Adrenal gland (tissue), 9 donors: ENCODE measurements at regions not wholly inside any gene's neighbourhood (a gene's known extent, or its start where the extent isn't known, plus 50 kb on each side); places are given as distances from the start of the nearest gene placed in this dataset.

ENCODE experiments used
- DNase-seq, 7 donors: peaks; one replicate each; pipeline ENCODE4 v3.0.0-alpha.2; 2019 to 2020
- H3K27ac ChIP-seq, 5 donors: fragments of 200-600 bp; sonication (generic) in 4 of 5; 1 replicate in 3 of 5; 2 replicates in 2 of 5; pipeline versions ENCODE4 v1.5.1 to v1.8.0; 2016 to 2020; ENCODE audit warnings: mild to moderate bottlenecking in 1 of 5
- H3K27me3 ChIP-seq: fragments of 200-600 bp; 2 replicates; pipeline ENCODE4 v1.8.0; 2021
- H3K36me3 ChIP-seq, 2 donors: fragments of 200-600 bp; replicated peaks in 1 of 2; 1 replicate in 1 of 2; 2 replicates in 1 of 2; pipeline versions ENCODE4 v1.5.1 to v1.8.0; 2018 to 2022
- H3K4me1 ChIP-seq, 2 donors: fragments of 200-600 bp; replicated peaks in 1 of 2; 1 replicate in 1 of 2; 2 replicates in 1 of 2; pipeline versions ENCODE4 v1.5.1 to v1.8.0; 2018 to 2021
- H3K4me3 ChIP-seq, 4 donors: fragments of 200-600 bp; sonication (generic) in 3 of 4; one replicate each; pipeline ENCODE4 v1.5.1; 2016 to 2018
- H3K9me3 ChIP-seq, 3 donors: fragments of 200-600 bp; sonication (generic) in 1 of 3; replicated peaks in 1 of 3; 1 replicate in 2 of 3; 2 replicates in 1 of 3; pipeline versions ENCODE4 v1.5.1 to v1.8.0; 2016 to 2021
- CTCF ChIP-seq, 6 experiments: fragments of 450-650 bp in 4 of 6; fragments of 200-600 bp in 2 of 6; sonication (generic) in 1 of 6; IDR thresholded peaks; 1 replicate in 5 of 6; 2 replicates in 1 of 6; pipeline versions ENCODE4 v1.5.1 to v1.8.0; 2016 to 2021; ENCODE audit warnings: antibody characterized with exemption in 6 of 6, mild to moderate bottlenecking in 2 of 6, moderate library complexity in 1 of 6
- POLR2A ChIP-seq, 2 donors: fragments of 450-650 bp; IDR thresholded peaks; one replicate each; pipeline ENCODE4 v1.6.1; 2017; ENCODE audit warnings: antibody characterized with exemption in 2 of 2, mild to moderate bottlenecking in 2 of 2, moderate library complexity in 1 of 2
- WGBS, 4 donors: extraction: QIAGEN DNeasy Blood & Tissue Kit in 2 of 4; methylation state at CpG; one replicate each; pipeline versions ENCODE4 v1.1.5 to v1.1.7; 2013 to 2017; 5-methylcytosine and 5-hydroxymethylcytosine counted together
- intact Hi-C, 2 donors: fragments of 100-400 bp; cut with DNase I; formaldehyde crosslinking; loops; one replicate each; pipeline versions ENCODE4 v1.14.1 to v1.15.0; 2022 to 2023
- donor health status: healthy with polysubstance abuse.
- donor health status: Bipolar disorder and iron deficiency.
- donor health status: DM: yes; HTN: yes; CAD: no.
- donor health status: DM: no; HTN: no; CAD: no.
- donor health status: DM: no; HTN: no; CAD: no.

GRCh38 chr1:56034222-56034621, 545.1 kb downstream of the PLPP3 start:
- TF ChIP-seq CTCF (IDR thresholded peaks at IDR 0.05) (no peak), POLR2A (IDR thresholded peaks at IDR 0.05) (no peak)

GRCh38 chr1:56033321-56034037, 545.9 kb downstream of the PLPP3 start:
- Histone ChIP-seq H3K4me1 (peaks cover 0 to 7% of the 10 kb centered on the region in 2 donors), H3K36me3 (no peaks in the 10 kb centered on the region), H3K9me3 (no peaks in the 10 kb centered on the region), H3K27ac (no peak overlapping the region), H3K27me3 (no peaks in the 10 kb centered on the region), H3K4me3 (no peak overlapping the region)
- intact Hi-C loops, result no loop called here
- no peak for DNase-seq
- 74 to 87% (median 78%) methylated on average over 3 of the region's 3 CpGs for WGBS, 4 donors
- no peak for TF ChIP-seq CTCF (IDR thresholded peaks at IDR 0.05)
- TF ChIP-seq POLR2A (IDR thresholded peaks at IDR 0.05), result no peak

More at GRCh38 chr1:56034222-56034621, 545.1 kb downstream of the PLPP3 start:
- Histone ChIP-seq H3K36me3 (no peaks in the 10 kb centered on the region), H3K27ac (no peak overlapping the region), H3K4me1 (peaks cover 0 to 7% of the 10 kb centered on the region in 2 donors), H3K9me3 (no peaks in the 10 kb centered on the region), H3K27me3 (no peaks in the 10 kb centered on the region), H3K4me3 (no peak overlapping the region)
- no peak for DNase-seq
- intact Hi-C loops, result no loop called here

GRCh38 chr1:56032096-56032676, 547.2 kb downstream of the PLPP3 start:
- WGBS, 4 donors, result 77 to 84% (median 81%) methylated on average over 3 of the region's 3 CpGs
- TF ChIP-seq POLR2A (IDR thresholded peaks at IDR 0.05) (no peak), CTCF (IDR thresholded peaks at IDR 0.05) (no peak)
- intact Hi-C loops, result no loop called here
- H3K27me3 ChIP-seq, result no peaks in the 10 kb centered on the region
- no peak overlapping the region for H3K4me3 ChIP-seq
- no peaks in the 10 kb centered on the region for H3K36me3 ChIP-seq
- DNase-seq, result no peak
- H3K9me3 ChIP-seq, result no peaks in the 10 kb centered on the region
- peaks cover 0 to 7% of the 10 kb centered on the region in 2 donors for H3K4me1 ChIP-seq
- H3K27ac ChIP-seq, result no peak overlapping the region

- no peak for DNase-seq
- H3K36me3 ChIP-seq, result no peaks in the 10 kb centered on the region
- no peak overlapping the region for H3K27ac ChIP-seq
- H3K4me3 ChIP-seq, result no peak overlapping the region
- WGBS, 4 donors, result 92 to 96% (median 94%) methylated on average over 3 of the region's 3 CpGs
- no peak for TF ChIP-seq CTCF (IDR thresholded peaks at IDR 0.05)
- no peak for TF ChIP-seq POLR2A (IDR thresholded peaks at IDR 0.05)
- H3K9me3 ChIP-seq, result no peaks in the 10 kb centered on the region
- intact Hi-C loops, result no loop called here
- peaks cover 0 to 7% of the 10 kb centered on the region in 2 donors for H3K4me1 ChIP-seq
- no peaks in the 10 kb centered on the region for H3K27me3 ChIP-seq
Observed at GRCh38 chr1:56031001-56031400, 548.4 kb downstream of the PLPP3 start.
